Trophoblast cell (in vitro differentiated cells and primary cell): ENCODE measurements at regions not wholly inside any gene's neighbourhood (a gene's known extent, or its start where the extent isn't known, plus 50 kb on each side); places are given as distances from the start of the nearest gene placed in this dataset.

ENCODE experiments used
- DNase-seq, 2 donors: peaks; one replicate each; pipeline ENCODE4 v3.0.0-alpha.2; 2016
- H2AFZ ChIP-seq: 2 replicates; pipeline ENCODE4 v1.6.1; 2013; ENCODE audit warnings: low read length, moderate library complexity, mild to moderate bottlenecking; ENCODE audit not compliant: insufficient read depth, poor library complexity
- H2AK5ac ChIP-seq: 2 replicates; pipeline ENCODE4 v1.6.1; 2013; ENCODE audit warnings: mild to moderate bottlenecking, low read length
- H2BK120ac ChIP-seq: 2 replicates; pipeline ENCODE4 v1.6.1; 2013; ENCODE audit warnings: low read length, mild to moderate bottlenecking, moderate library complexity; ENCODE audit not compliant: insufficient read depth, poor library complexity
- H2BK12ac ChIP-seq: 2 replicates; pipeline ENCODE4 v1.6.1; 2013; ENCODE audit warnings: mild to moderate bottlenecking, low read length, moderate library complexity
- H2BK5ac ChIP-seq: 2 replicates; pipeline ENCODE4 v1.6.1; 2013; ENCODE audit warnings: low read length, low read depth, moderate library complexity, mild to moderate bottlenecking; ENCODE audit not compliant: poor library complexity
- H3K14ac ChIP-seq: 2 replicates; pipeline ENCODE4 v1.6.1; 2013; ENCODE audit warnings: mild to moderate bottlenecking, low read length
- H3K18ac ChIP-seq: 2 replicates; pipeline ENCODE4 v1.6.1; 2013; ENCODE audit warnings: mild to moderate bottlenecking, low read length
- H3K23ac ChIP-seq: 2 replicates; pipeline ENCODE4 v1.6.1; 2013; ENCODE audit warnings: low read length
- H3K27ac ChIP-seq: 2 replicates; pipeline ENCODE4 v1.5.1; 2013; ENCODE audit warnings: low read depth, mild to moderate bottlenecking, inconsistent platforms, low read length, moderate library complexity
- H3K27me3 ChIP-seq: 2 replicates; pipeline ENCODE4 v1.6.1; 2013; ENCODE audit warnings: inconsistent platforms, mild to moderate bottlenecking, low read length, moderate library complexity; ENCODE audit not compliant: insufficient read depth
- H3K36me3 ChIP-seq, 2 experiments: 1 replicate in 1 of 2; 2 replicates in 1 of 2; pipeline ENCODE4 v1.6.1; 2013; ENCODE audit warnings: low read length in 2 of 2, mild to moderate bottlenecking in 2 of 2, moderate library complexity in 1 of 2; ENCODE audit not compliant: insufficient read depth in 2 of 2, control insufficient read depth in 1 of 2
- H3K4ac ChIP-seq: 2 replicates; pipeline ENCODE4 v1.6.1; 2013; ENCODE audit warnings: low read depth, mild to moderate bottlenecking, low read length, moderate library complexity
- H3K4me1 ChIP-seq, 2 experiments: 1 replicate in 1 of 2; 2 replicates in 1 of 2; pipeline ENCODE4 v1.6.1; 2013; ENCODE audit warnings: low read length in 2 of 2, mild to moderate bottlenecking in 2 of 2, moderate library complexity in 1 of 2; ENCODE audit not compliant: insufficient read depth in 2 of 2, control insufficient read depth in 1 of 2
- H3K4me2 ChIP-seq: 2 replicates; pipeline ENCODE4 v1.6.1; 2013; ENCODE audit warnings: inconsistent platforms, mild to moderate bottlenecking, low read length, moderate library complexity
- H3K4me3 ChIP-seq: 2 replicates; pipeline ENCODE4 v1.5.1; 2013; ENCODE audit warnings: mild to moderate bottlenecking, low read depth, low read length, inconsistent platforms
- H3K79me1 ChIP-seq: one replicate; pipeline ENCODE4 v1.6.1; 2013; ENCODE audit warnings: low read length
- H3K79me2 ChIP-seq: 2 replicates; pipeline ENCODE4 v1.6.1; 2013; ENCODE audit warnings: low read length, mild to moderate bottlenecking; ENCODE audit not compliant: control insufficient read depth, insufficient read depth, poor library complexity
- H3K9ac ChIP-seq: 2 replicates; pipeline ENCODE4 v1.6.1; 2013; ENCODE audit warnings: mild to moderate bottlenecking, low read length
- H3K9me3 ChIP-seq: 2 replicates; pipeline ENCODE4 v1.6.1; 2013; ENCODE audit warnings: low read depth, mild to moderate bottlenecking, control low read depth, inconsistent platforms, low read length; ENCODE audit not compliant: insufficient read depth
- H4K12ac ChIP-seq: 2 replicates; pipeline ENCODE4 v1.6.1; 2013; ENCODE audit warnings: low read depth, mild to moderate bottlenecking, low read length, moderate library complexity
- H4K8ac ChIP-seq: 2 replicates; pipeline ENCODE4 v1.6.1; 2013; ENCODE audit warnings: low read depth, mild to moderate bottlenecking, low read length, moderate library complexity
- H4K91ac ChIP-seq: one replicate; pipeline ENCODE4 v1.6.1; 2013; ENCODE audit warnings: low read depth, mild to moderate bottlenecking, low read length, moderate library complexity
- WGBS: extraction: QIAGEN DNeasy Blood & Tissue Kit; methylation state at CpG from one replicate; pipeline ENCODE4 v1.1.7; 2013; ENCODE audit warnings: missing lambda C conversion rate; ENCODE audit not compliant: insufficient read length, insufficient coverage; ENCODE audit errors: extremely low coverage; 5-methylcytosine and 5-hydroxymethylcytosine counted together

DNA sequence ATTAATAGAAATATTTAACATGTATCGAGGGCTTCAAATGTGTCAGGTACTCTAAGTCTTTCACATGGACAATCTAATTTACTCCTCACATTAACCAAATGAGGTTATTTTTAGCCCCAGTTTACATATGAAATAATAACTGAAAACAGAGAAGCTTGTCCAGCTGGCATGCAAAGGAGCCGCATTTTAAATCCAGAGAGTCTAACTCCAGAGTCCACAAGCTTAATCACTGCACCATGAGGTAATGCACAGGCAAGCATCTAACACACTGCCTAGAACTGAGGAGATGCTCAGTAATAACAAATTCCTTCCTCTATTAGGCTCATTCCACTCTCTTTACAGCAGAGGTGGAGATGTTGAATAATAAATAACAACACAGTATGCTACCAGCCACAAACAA, 165.7 kb upstream of the GUCY1A2 start:
- H3K9me3 ChIP-seq = no peaks in the 10 kb centered on the region
- no peak overlapping the region for H3K14ac ChIP-seq
- no peak for DNase-seq
- no peak overlapping the region for H3K4me2 ChIP-seq
- no peaks in the 10 kb centered on the region for H3K79me2 ChIP-seq
- H3K4me1 ChIP-seq = no peaks in the 10 kb centered on the region
- no peak overlapping the region for H3K4me3 ChIP-seq
- H3K4ac ChIP-seq = no peak overlapping the region
- H2AK5ac ChIP-seq = no peak overlapping the region
- H3K36me3 ChIP-seq = no peaks in the 10 kb centered on the region
- no peak overlapping the region for H3K18ac ChIP-seq
- WGBS = no CpG with 5 or more reads among the region's 2 CpGs
- H4K8ac ChIP-seq = no peak overlapping the region
- H3K9ac ChIP-seq = no peak overlapping the region
- no peak overlapping the region for H3K27ac ChIP-seq
- H2BK5ac ChIP-seq = no peak overlapping the region
- no peaks in the 10 kb centered on the region for H3K27me3 ChIP-seq
- H2BK120ac ChIP-seq = no peak overlapping the region
- no peaks in the 10 kb centered on the region for H3K79me1 ChIP-seq
- no peak overlapping the region for H2BK12ac ChIP-seq
- H2AFZ ChIP-seq = no peak overlapping the region
- no peak overlapping the region for H4K12ac ChIP-seq
- H4K91ac ChIP-seq = no peak overlapping the region
- no peak overlapping the region for H3K23ac ChIP-seq

DNA sequence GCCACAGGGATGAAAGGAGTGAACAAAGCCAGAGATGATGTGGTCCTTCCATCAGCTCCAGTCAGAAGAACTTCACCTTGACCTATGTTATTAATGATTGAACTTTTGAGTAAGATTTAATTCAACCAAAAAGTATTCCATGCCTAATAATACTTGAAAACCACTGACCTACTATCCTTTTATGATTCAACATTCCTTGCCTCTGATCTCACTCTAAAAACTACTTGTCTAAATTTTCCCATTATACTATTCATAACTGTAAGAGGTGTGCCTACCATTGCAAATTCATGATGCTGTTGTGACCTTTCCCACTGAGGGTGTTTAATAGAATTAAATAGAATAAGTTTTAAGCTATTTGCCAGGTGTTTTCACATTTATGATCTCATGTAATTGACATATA, 164.7 kb upstream of the GUCY1A2 start:
- Histone ChIP-seq H2BK12ac (no peak overlapping the region), H3K79me2 (no peaks in the 10 kb centered on the region), H4K91ac (no peak overlapping the region), H3K18ac (no peak overlapping the region), H3K27me3 (no peaks in the 10 kb centered on the region), H2BK120ac (no peak overlapping the region), H3K4me1 (no peaks in the 10 kb centered on the region), H3K4ac (no peak overlapping the region), H3K4me3 (no peak overlapping the region), H2BK5ac (no peak overlapping the region), H4K12ac (no peak overlapping the region), H3K14ac (no peak overlapping the region), H2AK5ac (no peak overlapping the region), H3K4me2 (no peak overlapping the region), H2AFZ (no peak overlapping the region), H3K36me3 (no peaks in the 10 kb centered on the region), H3K9ac (no peak overlapping the region), H3K23ac (no peak overlapping the region), H3K9me3 (no peaks in the 10 kb centered on the region), H4K8ac (no peak overlapping the region), H3K79me1 (no peaks in the 10 kb centered on the region), H3K27ac (no peak overlapping the region)
- DNase-seq = no peak

DNA sequence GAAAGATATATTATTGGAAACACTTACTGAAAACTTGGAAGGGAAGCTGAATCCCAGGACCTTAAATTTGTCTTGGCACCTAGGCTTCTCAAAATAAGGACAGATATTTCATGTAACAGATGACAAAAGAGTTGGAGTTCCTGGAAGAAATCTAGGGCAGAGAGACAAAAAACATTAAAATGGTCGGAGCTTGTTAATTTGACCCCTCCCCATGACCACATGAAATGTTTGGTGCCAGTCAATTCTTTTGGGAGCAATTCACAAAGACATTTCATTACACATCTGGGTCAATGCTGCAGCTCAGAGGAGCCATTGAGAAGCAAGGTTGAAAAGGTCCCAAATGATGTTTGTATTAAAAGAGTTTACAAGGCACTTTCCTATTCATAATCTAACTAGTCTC, 162.0 kb upstream of the GUCY1A2 start:
- Histone ChIP-seq H3K4me3 (no peak overlapping the region), H4K91ac (no peak overlapping the region), H3K79me1 (no peaks in the 10 kb centered on the region), H4K12ac (no peak overlapping the region), H3K4ac (no peak overlapping the region), H4K8ac (no peak overlapping the region), H3K14ac (no peak overlapping the region), H2BK12ac (no peak overlapping the region), H3K79me2 (no peaks in the 10 kb centered on the region), H2BK120ac (no peak overlapping the region), H3K4me1 (no peaks in the 10 kb centered on the region), H2BK5ac (no peak overlapping the region), H3K18ac (no peak overlapping the region), H3K9ac (no peak overlapping the region), H3K9me3 (peaks cover 6% of the 10 kb centered on the region), H2AK5ac (no peak overlapping the region), H3K4me2 (no peak overlapping the region), H3K23ac (no peak overlapping the region), H3K27ac (no peak overlapping the region), H2AFZ (no peak overlapping the region), H3K36me3 (no peaks in the 10 kb centered on the region), H3K27me3 (no peaks in the 10 kb centered on the region)
- DNase-seq = no peak
- no CpG with 5 or more reads among the region's 1 CpG for WGBS

DNA sequence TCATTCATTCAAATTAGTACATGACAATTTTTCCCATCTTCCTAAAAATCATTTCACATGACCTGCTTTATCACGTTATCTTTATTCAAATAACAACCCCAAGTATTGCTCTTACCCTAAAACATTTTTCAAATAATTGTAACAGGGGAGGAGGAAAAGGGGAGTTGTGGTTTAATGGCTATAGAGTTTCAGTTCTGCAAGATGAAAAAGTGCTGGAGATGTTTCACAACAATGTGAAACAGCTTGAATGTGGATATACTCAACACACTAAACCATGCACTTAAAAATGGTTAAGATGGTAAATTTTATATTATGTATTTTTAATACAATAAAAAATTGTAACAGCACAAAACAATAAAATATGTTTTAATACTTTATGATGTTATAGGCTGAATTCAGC, 161.6 kb upstream of the GUCY1A2 start:
- no peaks in the 10 kb centered on the region for H3K79me2 ChIP-seq
- no peak overlapping the region for H3K23ac ChIP-seq
- no peaks in the 10 kb centered on the region for H3K27me3 ChIP-seq
- peaks cover 6% of the 10 kb centered on the region for H3K9me3 ChIP-seq
- H3K14ac ChIP-seq = no peak overlapping the region
- no peaks in the 10 kb centered on the region for H3K79me1 ChIP-seq
- WGBS = 100% methylated on average over 1 of the region's 1 CpG
- no peak overlapping the region for H3K9ac ChIP-seq
- H3K4me1 ChIP-seq = no peaks in the 10 kb centered on the region
- no peaks in the 10 kb centered on the region for H3K36me3 ChIP-seq
- H3K4me3 ChIP-seq = no peak overlapping the region
- H2AFZ ChIP-seq = no peak overlapping the region
- H3K27ac ChIP-seq = no peak overlapping the region
- no peak overlapping the region for H2BK5ac ChIP-seq
- H3K4ac ChIP-seq = no peak overlapping the region
- no peak overlapping the region for H2BK120ac ChIP-seq
- H3K4me2 ChIP-seq = no peak overlapping the region
- no peak overlapping the region for H4K12ac ChIP-seq
- no peak overlapping the region for H3K18ac ChIP-seq
- H4K8ac ChIP-seq = no peak overlapping the region
- H2AK5ac ChIP-seq = no peak overlapping the region
- no peak for DNase-seq
- no peak overlapping the region for H2BK12ac ChIP-seq
- H4K91ac ChIP-seq = no peak overlapping the region

DNA sequence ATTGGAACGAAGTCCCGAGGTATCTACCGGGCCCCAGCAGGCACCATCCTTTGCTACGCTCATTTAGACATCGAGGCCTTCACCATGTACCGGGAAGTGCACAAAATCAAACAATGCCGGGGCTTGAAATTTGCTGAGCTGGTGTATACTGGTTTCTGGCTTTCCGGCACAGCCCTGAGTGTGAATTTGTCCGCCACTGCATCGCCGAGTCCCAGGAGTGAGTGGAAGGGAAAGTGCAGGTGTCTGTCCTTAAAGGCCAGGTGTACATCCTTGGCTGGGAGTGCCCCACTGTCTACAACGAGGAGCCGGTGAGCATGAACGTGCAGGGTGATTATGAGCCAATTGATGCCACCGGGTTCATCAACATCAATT, 158.8 kb upstream of the GUCY1A2 start:
- Histone ChIP-seq H3K9me3 (peaks cover 6% of the 10 kb centered on the region), H3K27me3 (no peaks in the 10 kb centered on the region), H4K8ac (no peak overlapping the region), H3K27ac (no peak overlapping the region), H4K91ac (no peak overlapping the region), H2BK120ac (no peak overlapping the region), H2BK5ac (no peak overlapping the region), H4K12ac (no peak overlapping the region), H3K4me3 (no peak overlapping the region), H2BK12ac (no peak overlapping the region), H2AK5ac (no peak overlapping the region), H3K18ac (no peak overlapping the region), H3K4me1 (no peaks in the 10 kb centered on the region), H2AFZ (no peak overlapping the region), H3K79me2 (no peaks in the 10 kb centered on the region), H3K4me2 (no peak overlapping the region), H3K36me3 (no peaks in the 10 kb centered on the region), H3K14ac (no peak overlapping the region), H3K4ac (no peak overlapping the region), H3K23ac (no peak overlapping the region), H3K79me1 (no peaks in the 10 kb centered on the region), H3K9ac (no peak overlapping the region)
- no peak for DNase-seq
- no CpG with 5 or more reads among the region's 15 CpGs for WGBS
